ENCODE measurements at regions not wholly inside any gene's neighbourhood (a gene's known extent, or its start where the extent isn't known, plus 50 kb on each side); places are given as distances from the start of the nearest gene placed in this dataset.

DNA sequence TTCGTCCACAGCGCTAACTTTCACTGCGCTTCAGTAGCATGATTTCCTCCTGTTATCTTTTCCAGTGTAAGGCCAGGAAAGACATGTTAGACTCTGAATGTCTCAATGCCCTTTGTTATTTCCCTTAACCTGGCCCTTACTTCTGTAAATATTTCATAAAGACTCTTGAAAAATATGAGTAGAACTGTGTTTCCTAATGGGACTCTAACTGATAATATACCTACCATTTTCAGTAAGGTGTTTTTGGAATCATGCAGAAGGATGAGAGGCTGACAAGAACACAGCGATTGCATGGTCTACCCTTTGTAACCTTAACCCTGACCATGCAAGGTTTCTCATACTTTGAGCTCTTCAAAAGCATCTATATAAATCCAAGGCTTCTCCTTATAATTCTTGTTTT, 550.1 kb downstream of the SLITRK6 start:
- H3K4me3 ChIP-seq (ENCODE audit: low read length), result no peak overlapping the region
- no peaks in the 10 kb centered on the region for H3K9me3 ChIP-seq (ENCODE audit: insufficient read depth, low read length)
- no peaks in the 10 kb centered on the region for H3K79me2 ChIP-seq (ENCODE audit: low read length)
- no peaks in the 10 kb centered on the region for H3K4me1 ChIP-seq (ENCODE audit: low read length)
- no peak overlapping the region for H3K4me2 ChIP-seq (ENCODE audit: low read length)
- no peak overlapping the region for H3K9ac ChIP-seq (ENCODE audit: low read length)
- H4K20me1 ChIP-seq (ENCODE audit: insufficient read depth, low read length), result no peaks in the 10 kb centered on the region
- no peak for TF ChIP-seq EZH2phosphoT487 (IDR thresholded peaks at IDR 0.05; ENCODE audit: low read depth)
- TF ChIP-seq, protein P1, sequence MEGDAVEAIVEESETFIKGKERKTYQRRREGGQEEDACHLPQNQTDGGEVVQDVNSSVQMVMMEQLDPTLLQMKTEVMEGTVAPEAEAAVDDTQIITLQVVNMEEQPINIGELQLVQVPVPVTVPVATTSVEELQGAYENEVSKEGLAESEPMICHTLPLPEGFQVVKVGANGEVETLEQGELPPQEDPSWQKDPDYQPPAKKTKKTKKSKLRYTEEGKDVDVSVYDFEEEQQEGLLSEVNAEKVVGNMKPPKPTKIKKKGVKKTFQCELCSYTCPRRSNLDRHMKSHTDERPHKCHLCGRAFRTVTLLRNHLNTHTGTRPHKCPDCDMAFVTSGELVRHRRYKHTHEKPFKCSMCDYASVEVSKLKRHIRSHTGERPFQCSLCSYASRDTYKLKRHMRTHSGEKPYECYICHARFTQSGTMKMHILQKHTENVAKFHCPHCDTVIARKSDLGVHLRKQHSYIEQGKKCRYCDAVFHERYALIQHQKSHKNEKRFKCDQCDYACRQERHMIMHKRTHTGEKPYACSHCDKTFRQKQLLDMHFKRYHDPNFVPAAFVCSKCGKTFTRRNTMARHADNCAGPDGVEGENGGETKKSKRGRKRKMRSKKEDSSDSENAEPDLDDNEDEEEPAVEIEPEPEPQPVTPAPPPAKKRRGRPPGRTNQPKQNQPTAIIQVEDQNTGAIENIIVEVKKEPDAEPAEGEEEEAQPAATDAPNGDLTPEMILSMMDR (IDR thresholded peaks at IDR 0.05; ENCODE audit: low read depth, low read length), result no peak
- H3K36me3 ChIP-seq (replicated peaks; ENCODE audit: low read depth, low read length), result no peaks in the 10 kb centered on the region
- no peaks in the 10 kb centered on the region for H3K27me3 ChIP-seq (ENCODE audit: low read depth, low read length)
- no peak overlapping the region for H3K27ac ChIP-seq (ENCODE audit: low read length)
- H2AFZ ChIP-seq (ENCODE audit: low read depth, low read length), result no peak overlapping the region

DNA sequence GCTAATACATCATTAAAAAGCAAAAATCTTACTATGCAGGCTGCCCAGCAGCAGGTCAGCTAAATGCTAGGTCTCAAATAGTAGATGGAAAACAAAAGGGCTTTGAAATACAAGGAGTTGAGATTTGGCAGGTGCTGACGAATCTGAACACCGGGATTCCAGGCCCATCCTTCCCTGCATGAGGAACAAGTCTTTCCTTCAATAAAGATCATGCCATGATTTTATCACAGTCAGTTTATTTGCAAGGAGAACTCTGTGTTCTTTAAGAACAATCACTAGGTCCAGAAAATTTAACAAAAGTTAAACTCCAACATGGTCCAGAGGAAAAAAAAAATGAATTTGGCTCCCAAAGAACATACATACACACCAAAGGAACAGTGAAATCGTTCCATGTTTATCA, 551.4 kb downstream of the SLITRK6 start:
- Histone ChIP-seq H3K4me2 (ENCODE audit: low read length) (no peak overlapping the region), H3K27me3 (ENCODE audit: low read depth, low read length) (no peaks in the 10 kb centered on the region), H3K36me3 (replicated peaks; ENCODE audit: low read depth, low read length) (no peaks in the 10 kb centered on the region), H4K20me1 (ENCODE audit: insufficient read depth, low read length) (no peaks in the 10 kb centered on the region), H2AFZ (ENCODE audit: low read depth, low read length) (no peak overlapping the region), H3K9ac (ENCODE audit: low read length) (no peak overlapping the region), H3K79me2 (ENCODE audit: low read length) (no peaks in the 10 kb centered on the region), H3K4me3 (ENCODE audit: low read length) (no peak overlapping the region), H3K27ac (ENCODE audit: low read length) (no peak overlapping the region), H3K9me3 (ENCODE audit: insufficient read depth, low read length) (no peaks in the 10 kb centered on the region), H3K4me1 (ENCODE audit: low read length) (no peaks in the 10 kb centered on the region)
- TF ChIP-seq, protein P1 (IDR thresholded peaks at IDR 0.05; ENCODE audit: low read depth, low read length), result no peak
- TF ChIP-seq EZH2phosphoT487 (IDR thresholded peaks at IDR 0.05; ENCODE audit: low read depth), result no peak

DNA sequence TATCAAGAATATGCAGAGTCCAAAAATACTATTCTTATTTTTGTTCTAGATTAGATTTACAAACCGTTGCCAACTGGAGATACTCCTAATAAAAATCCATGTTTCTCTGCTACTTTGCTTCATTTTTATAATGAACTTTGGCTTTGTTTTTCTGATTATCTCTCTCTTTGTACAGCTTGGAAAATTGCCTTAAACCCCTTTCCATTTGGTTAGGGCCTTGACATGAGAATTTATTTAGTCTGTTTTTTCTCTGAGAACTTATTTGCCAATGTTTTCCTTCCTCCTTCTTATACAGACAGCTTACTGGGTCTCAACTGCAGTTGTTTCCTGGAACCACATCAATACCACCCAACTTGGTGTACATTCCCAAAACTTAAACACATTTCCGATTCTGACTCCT, 555.4 kb downstream of the SLITRK6 start:
- H3K4me3 ChIP-seq (ENCODE audit: low read length), result no peak overlapping the region
- H3K9ac ChIP-seq (ENCODE audit: low read length), result no peak overlapping the region
- TF ChIP-seq, protein P1 (IDR thresholded peaks at IDR 0.05; ENCODE audit: low read depth, low read length), result no peak
- no peak for TF ChIP-seq EZH2phosphoT487 (IDR thresholded peaks at IDR 0.05; ENCODE audit: low read depth)
- no peak overlapping the region for H3K27ac ChIP-seq (ENCODE audit: low read length)
- no peaks in the 10 kb centered on the region for H3K27me3 ChIP-seq (ENCODE audit: low read depth, low read length)
- H3K4me2 ChIP-seq (ENCODE audit: low read length), result no peak overlapping the region
- no peaks in the 10 kb centered on the region for H3K36me3 ChIP-seq (replicated peaks; ENCODE audit: low read depth, low read length)
- no peaks in the 10 kb centered on the region for H3K79me2 ChIP-seq (ENCODE audit: low read length)
- H3K4me1 ChIP-seq (ENCODE audit: low read length), result no peaks in the 10 kb centered on the region
- no peaks in the 10 kb centered on the region for H3K9me3 ChIP-seq (ENCODE audit: insufficient read depth, low read length)
- H2AFZ ChIP-seq (ENCODE audit: low read depth, low read length), result no peak overlapping the region
- H4K20me1 ChIP-seq (ENCODE audit: insufficient read depth, low read length), result no peaks in the 10 kb centered on the region

DNA sequence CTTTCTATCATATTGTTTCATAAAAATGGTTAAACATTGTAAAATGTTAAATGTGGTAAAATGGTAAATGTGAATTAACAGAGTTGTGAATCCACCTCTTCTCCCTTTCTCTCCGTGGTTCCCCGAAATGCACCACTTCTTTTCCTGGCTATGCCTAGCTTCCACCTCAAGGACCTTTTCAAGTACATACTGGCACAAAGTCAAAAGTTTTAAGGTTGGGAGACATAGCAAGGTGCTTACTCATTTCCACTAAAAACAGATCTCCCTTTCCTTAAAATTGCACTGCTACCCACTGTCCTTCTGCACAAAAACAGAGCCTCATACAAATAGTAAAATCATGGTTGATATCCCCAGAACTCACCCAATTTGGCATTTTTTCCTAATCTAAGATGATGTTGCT, 558.2 kb downstream of the SLITRK6 start:
- Histone ChIP-seq H3K4me2 (ENCODE audit: low read length) (no peak overlapping the region), H3K79me2 (ENCODE audit: low read length) (no peaks in the 10 kb centered on the region), H3K9me3 (ENCODE audit: insufficient read depth, low read length) (no peaks in the 10 kb centered on the region), H3K27ac (ENCODE audit: low read length) (no peak overlapping the region), H3K27me3 (ENCODE audit: low read depth, low read length) (no peaks in the 10 kb centered on the region), H3K4me1 (ENCODE audit: low read length) (no peaks in the 10 kb centered on the region), H3K9ac (ENCODE audit: low read length) (no peak overlapping the region), H3K4me3 (ENCODE audit: low read length) (no peak overlapping the region), H4K20me1 (ENCODE audit: insufficient read depth, low read length) (no peaks in the 10 kb centered on the region), H3K36me3 (replicated peaks; ENCODE audit: low read depth, low read length) (no peaks in the 10 kb centered on the region), H2AFZ (ENCODE audit: low read depth, low read length) (no peak overlapping the region)
- no peak for TF ChIP-seq EZH2phosphoT487 (IDR thresholded peaks at IDR 0.05; ENCODE audit: low read depth)
- TF ChIP-seq, protein P1 (IDR thresholded peaks at IDR 0.05; ENCODE audit: low read depth, low read length), result no peak
